NT2/D1 (cell line): ENCODE measurements at regions not wholly inside any gene's neighbourhood (a gene's known extent, or its start where the extent isn't known, plus 50 kb on each side); places are given as distances from the start of the nearest gene placed in this dataset.

Experiments used
- DNase-seq: peaks from one replicate; pipeline ENCODE4 v3.0.0-alpha.2; 2011; ENCODE audit warnings: low read depth, low spot score
- H3K27me3 ChIP-seq: 2 replicates; pipeline ENCODE4 v1.6.0; 2011; ENCODE audit warnings: mild to moderate bottlenecking; ENCODE audit not compliant: insufficient read length, insufficient read depth
- H3K36me3 ChIP-seq: 2 replicates; pipeline ENCODE4 v1.6.1; 2011; ENCODE audit warnings: mild to moderate bottlenecking, low read length, mixed read lengths; ENCODE audit not compliant: insufficient read depth, insufficient read length
- H3K4me1 ChIP-seq: 2 replicates; pipeline ENCODE4 v1.5.1; 2011; ENCODE audit not compliant: insufficient read depth, insufficient read length
- H3K4me3 ChIP-seq: 2 replicates; pipeline ENCODE4 v1.5.1; 2011; ENCODE audit warnings: low read depth; ENCODE audit not compliant: insufficient read length
- H3K9ac ChIP-seq: 2 replicates; pipeline ENCODE4 v1.6.0; 2011; ENCODE audit warnings: low read depth; ENCODE audit not compliant: insufficient read length
- H3K9me3 ChIP-seq: 2 replicates; pipeline ENCODE4 v1.5.1; 2011; ENCODE audit warnings: mild to moderate bottlenecking, low read length; ENCODE audit not compliant: insufficient read depth
- SUZ12 ChIP-seq: IDR thresholded peaks from 2 replicates; pipeline ENCODE4 v1.6.1; 2011; ENCODE audit not compliant: insufficient read length, insufficient read depth; ENCODE audit errors: extremely low read depth
- YY1 ChIP-seq: IDR thresholded peaks from 2 replicates; pipeline ENCODE4 v1.6.1; 2011; ENCODE audit not compliant: insufficient read length, insufficient read depth
- ZNF274 ChIP-seq: IDR thresholded peaks from 2 replicates; pipeline ENCODE4 v1.6.1; 2011; ENCODE audit warnings: mild to moderate bottlenecking, low read depth, low read length

- H3K4me3 ChIP-seq, result no peak overlapping the region
- no peak overlapping the region for H3K9ac ChIP-seq
- H3K9me3 ChIP-seq, result no peaks in the 10 kb centered on the region
- no peaks in the 10 kb centered on the region for H3K4me1 ChIP-seq
- no peaks in the 10 kb centered on the region for H3K36me3 ChIP-seq
- TF ChIP-seq SUZ12, result no peak
- no peak for TF ChIP-seq ZNF274
- TF ChIP-seq YY1, result no peak
- DNase-seq, result no peak
- no peaks in the 10 kb centered on the region for H3K27me3 ChIP-seq
Measured at GRCh38 chr13:109397285-109397684, 389.1 kb downstream of the IRS2 start.

GRCh38 chr13:109396266-109396665 lies 390.1 kb downstream of the IRS2 start:
- TF ChIP-seq SUZ12, result no peak
- TF ChIP-seq ZNF274, result no peak
- no peak for TF ChIP-seq YY1
- H3K4me3 ChIP-seq, result no peak overlapping the region
- H3K27me3 ChIP-seq, result no peaks in the 10 kb centered on the region
- no peaks in the 10 kb centered on the region for H3K9me3 ChIP-seq
- no peak for DNase-seq
- H3K36me3 ChIP-seq, result no peaks in the 10 kb centered on the region
- no peaks in the 10 kb centered on the region for H3K4me1 ChIP-seq
- H3K9ac ChIP-seq, result no peak overlapping the region

GRCh38 chr13:109395014-109395413 lies 391.4 kb downstream of the IRS2 start:
- no peak overlapping the region for H3K4me3 ChIP-seq
- no peaks in the 10 kb centered on the region for H3K27me3 ChIP-seq
- DNase-seq, result no peak
- H3K4me1 ChIP-seq, result no peaks in the 10 kb centered on the region
- TF ChIP-seq YY1 (no peak), ZNF274 (no peak), SUZ12 (no peak)
- H3K9ac ChIP-seq, result no peak overlapping the region
- H3K9me3 ChIP-seq, result no peaks in the 10 kb centered on the region
- no peaks in the 10 kb centered on the region for H3K36me3 ChIP-seq

GRCh38 chr13:109394311-109394988 lies 391.9 kb downstream of the IRS2 start:
- TF ChIP-seq ZNF274 (no peak), SUZ12 (no peak), YY1 (no peak)
- DNase-seq, result no peak
- no peaks in the 10 kb centered on the region for H3K4me1 ChIP-seq
- no peaks in the 10 kb centered on the region for H3K36me3 ChIP-seq
- no peak overlapping the region for H3K9ac ChIP-seq
- no peak overlapping the region for H3K4me3 ChIP-seq
- no peaks in the 10 kb centered on the region for H3K9me3 ChIP-seq
- no peaks in the 10 kb centered on the region for H3K27me3 ChIP-seq

GRCh38 chr13:109393045-109393444 lies 393.3 kb downstream of the IRS2 start:
- no peaks in the 10 kb centered on the region for H3K4me1 ChIP-seq

GRCh38 chr13:109390391-109390790 lies 396.0 kb downstream of the IRS2 start:
- H3K36me3 ChIP-seq, result no peaks in the 10 kb centered on the region
- no peak for DNase-seq
- TF ChIP-seq YY1, result no peak
- TF ChIP-seq SUZ12, result no peak
- TF ChIP-seq ZNF274, result no peak
- H3K4me3 ChIP-seq, result no peak overlapping the region
- H3K9me3 ChIP-seq, result no peaks in the 10 kb centered on the region
- H3K27me3 ChIP-seq, result no peaks in the 10 kb centered on the region
- no peak overlapping the region for H3K9ac ChIP-seq
- H3K4me1 ChIP-seq, result no peaks in the 10 kb centered on the region

More at GRCh38 chr13:109393045-109393444, 393.3 kb downstream of the IRS2 start:
- Histone ChIP-seq H3K27me3 (no peaks in the 10 kb centered on the region), H3K4me3 (no peak overlapping the region), H3K36me3 (no peaks in the 10 kb centered on the region), H3K9ac (no peak overlapping the region), H3K9me3 (no peaks in the 10 kb centered on the region)
- DNase-seq, result no peak
- TF ChIP-seq ZNF274, result no peak
- TF ChIP-seq YY1, result no peak
- no peak for TF ChIP-seq SUZ12

- TF ChIP-seq YY1 (no peak), SUZ12 (no peak), ZNF274 (no peak)
- no peaks in the 10 kb centered on the region for H3K27me3 ChIP-seq
- H3K9ac ChIP-seq, result no peak overlapping the region
- no peak for DNase-seq
- no peaks in the 10 kb centered on the region for H3K36me3 ChIP-seq
- no peaks in the 10 kb centered on the region for H3K4me1 ChIP-seq
- no peak overlapping the region for H3K4me3 ChIP-seq
- H3K9me3 ChIP-seq, result no peaks in the 10 kb centered on the region
Measured at GRCh38 chr13:109389892-109390345, 396.5 kb downstream of the IRS2 start.

GRCh38 chr13:109389456-109389855 lies 396.9 kb downstream of the IRS2 start:
- no peaks in the 10 kb centered on the region for H3K36me3 ChIP-seq
- no peak overlapping the region for H3K9ac ChIP-seq
- DNase-seq, result no peak
- H3K9me3 ChIP-seq, result no peaks in the 10 kb centered on the region
- H3K4me3 ChIP-seq, result no peak overlapping the region
- no peaks in the 10 kb centered on the region for H3K4me1 ChIP-seq
- no peak for TF ChIP-seq ZNF274
- no peaks in the 10 kb centered on the region for H3K27me3 ChIP-seq
